NCI-H1105 (cell line): ENCODE measurements at regions not wholly inside any gene's neighbourhood (a gene's known extent, or its start where the extent isn't known, plus 50 kb on each side); places are given as distances from the start of the nearest gene placed in this dataset.

Experiments
- DNase-seq: peaks from one replicate; lab custom pipeline; 2025; lab: John Stamatoyannopoulos, UW

GRCh38 chr12:105812366-105812765 lies 326.4 kb downstream of the NUAK1 start:
- no peak for DNase-seq

GRCh38 chr12:105813201-105813600 lies 325.6 kb downstream of the NUAK1 start:
- no peak for DNase-seq

DNA sequence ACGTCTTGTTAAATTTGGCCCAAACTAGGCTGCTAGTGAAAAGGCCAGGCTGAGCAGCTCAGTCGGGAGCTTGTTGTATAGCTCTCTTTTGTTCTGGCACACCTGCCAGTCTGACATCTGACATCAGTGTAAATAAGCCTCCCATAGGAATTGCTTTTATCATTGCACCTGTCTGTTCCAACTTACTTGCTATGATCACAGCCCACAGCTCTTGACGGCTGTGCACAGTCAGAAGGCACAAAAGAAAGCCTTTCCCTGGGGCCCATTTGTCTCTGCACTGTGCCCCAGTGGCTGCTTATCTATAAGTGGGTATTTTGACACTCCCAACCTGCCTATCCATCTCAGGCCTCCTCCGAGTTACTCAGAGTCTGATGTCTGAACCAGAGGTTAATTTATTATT lies 324.5 kb downstream of the NUAK1 start:
- DNase-seq, result peak; percentile 98

DNA sequence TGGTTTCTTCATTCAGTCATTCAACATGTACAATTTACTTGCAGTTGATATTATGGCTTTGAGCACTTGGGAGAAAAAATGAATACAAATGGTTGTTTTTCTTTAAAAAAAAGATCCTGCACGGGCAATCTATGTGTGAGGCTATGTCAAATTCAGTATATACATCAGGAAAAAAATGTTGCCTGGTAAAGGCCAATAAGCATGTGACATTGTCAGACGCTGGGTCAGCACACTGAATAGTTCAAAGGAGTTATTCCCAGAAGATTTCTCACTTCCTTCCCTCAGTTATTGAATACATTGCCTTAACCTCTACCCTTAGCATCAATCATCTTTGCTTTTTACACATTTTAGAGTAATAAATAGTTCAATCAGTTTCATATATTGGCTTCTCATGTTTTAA lies 319.2 kb downstream of the NUAK1 start:
- no peak for DNase-seq

- DNase-seq, result no peak
These were observed 318.2 kb downstream of the NUAK1 start for GRCh38 chr12:105820429-105821125.

DNA sequence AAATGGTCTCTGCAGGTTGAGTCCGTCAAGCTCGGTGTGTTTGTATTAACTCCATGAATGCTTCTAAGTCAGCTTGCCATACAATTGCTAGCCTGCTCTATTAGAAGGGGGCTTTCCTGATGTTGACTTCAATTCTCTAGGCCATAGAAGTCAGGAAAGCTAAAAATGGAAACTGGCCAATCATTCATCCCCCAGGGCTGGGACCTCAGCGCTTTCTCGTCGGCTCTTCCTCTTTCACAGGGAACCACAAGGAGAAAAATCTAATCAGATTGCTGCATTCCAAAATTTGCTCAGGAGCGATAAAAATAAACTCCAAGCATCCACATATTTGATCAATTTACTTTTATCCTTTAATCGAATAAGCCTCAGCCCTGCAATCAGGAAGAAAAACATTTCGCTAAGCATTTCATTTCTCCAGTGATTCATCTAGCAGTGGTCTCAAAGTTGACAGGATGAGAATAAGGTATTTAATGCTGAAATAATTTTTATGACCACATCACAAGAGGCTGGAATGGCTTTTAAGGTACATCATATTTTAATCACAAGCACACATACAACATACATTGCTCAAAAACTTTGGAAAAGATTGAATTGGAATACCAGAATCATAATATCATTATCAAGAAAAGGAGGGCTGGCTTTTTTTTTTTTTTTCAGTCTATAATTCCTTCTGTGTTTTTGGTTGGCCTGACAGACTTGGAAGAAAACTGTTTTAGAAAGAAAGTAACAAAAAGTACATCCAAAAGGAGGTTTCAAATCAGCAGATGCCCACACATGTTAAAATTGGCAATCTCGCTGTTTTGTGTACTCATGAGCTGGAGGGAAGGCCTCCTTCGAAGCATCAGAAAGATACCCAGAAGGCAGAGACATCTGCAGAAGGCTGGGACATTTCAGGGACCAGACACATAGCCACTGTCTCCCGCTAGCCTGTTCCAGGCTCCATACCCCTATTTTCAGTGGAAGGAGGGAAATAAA lies 316.3 kb downstream of the NUAK1 start:
- DNase-seq, result no peak

- DNase-seq, result no peak
These were observed 314.9 kb downstream of the NUAK1 start for GRCh38 chr12:105823810-105824209.

- no peak for DNase-seq
These were observed 313.6 kb downstream of the NUAK1 start for GRCh38 chr12:105825141-105825540.

DNA sequence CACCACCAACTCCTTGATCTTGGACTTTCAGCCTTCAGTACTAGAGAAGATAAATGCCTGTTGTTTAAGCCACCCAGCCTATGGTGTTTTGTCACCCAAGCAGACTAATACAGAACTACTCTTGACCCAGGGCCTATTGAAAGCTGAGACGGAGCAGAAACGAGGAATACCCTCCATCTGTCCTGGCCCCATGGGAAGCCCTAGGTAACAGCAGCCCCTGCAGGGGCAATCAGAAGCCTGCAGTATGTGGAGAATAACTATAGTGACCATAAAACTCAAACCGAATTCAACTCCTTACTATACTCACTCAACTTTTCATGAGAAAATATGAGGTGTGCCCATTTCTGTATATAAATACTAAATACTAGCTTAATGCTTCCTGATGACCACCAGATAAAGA lies 307.4 kb downstream of the NUAK1 start:
- DNase-seq, result no peak

- DNase-seq, result no peak
These were observed 306.7 kb downstream of the NUAK1 start for GRCh38 chr12:105832021-105832420.

GRCh38 chr12:105832806-105833205 lies 305.9 kb downstream of the NUAK1 start:
- DNase-seq, result no peak

- DNase-seq, result no peak
These were observed 304.3 kb downstream of the NUAK1 start for GRCh38 chr12:105834496-105834895.

- DNase-seq, result no peak
These were observed 303.0 kb downstream of the NUAK1 start for GRCh38 chr12:105835580-105836241.

DNA sequence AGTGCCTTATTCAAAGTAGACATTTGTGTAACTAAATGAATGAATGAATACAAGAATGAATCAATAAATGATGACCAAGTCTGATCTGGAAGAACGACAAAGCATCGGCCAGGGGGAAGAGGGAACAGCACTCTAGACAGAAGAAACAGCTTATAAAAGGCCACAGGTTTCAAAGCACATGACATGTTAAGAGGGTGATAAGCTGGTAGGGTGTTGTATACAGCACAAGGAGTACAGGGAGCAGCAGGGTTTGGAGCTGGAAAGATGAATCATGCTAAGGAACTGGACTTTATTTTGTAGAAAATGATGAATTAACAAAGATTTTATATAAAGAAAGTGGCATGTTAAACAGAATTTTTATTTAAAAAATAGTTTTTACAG lies 302.5 kb downstream of the NUAK1 start:
- no peak for DNase-seq

DNA sequence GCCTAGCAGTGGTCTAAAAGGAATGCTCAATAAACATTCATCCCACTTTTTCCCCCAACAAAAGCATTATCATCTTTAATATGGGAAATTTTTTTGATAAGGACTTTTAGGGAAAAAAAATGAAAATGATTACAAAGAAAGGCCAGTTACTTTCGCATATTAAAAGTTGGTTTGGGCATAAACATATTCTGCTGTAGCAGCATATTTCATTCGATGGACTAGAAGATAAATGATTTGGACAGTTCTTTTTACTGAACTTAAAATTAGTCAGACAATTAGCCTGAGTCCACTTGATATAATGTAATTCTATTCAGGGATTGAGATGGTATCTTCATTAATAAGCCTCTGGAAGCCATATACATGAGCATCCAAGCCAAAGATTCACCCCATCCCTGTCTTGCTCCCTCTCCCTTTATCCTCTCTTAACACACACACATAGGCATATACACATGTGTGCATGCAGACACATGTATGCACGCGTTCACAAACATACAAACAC lies 299.1 kb downstream of the NUAK1 start:
- no peak for DNase-seq

DNA sequence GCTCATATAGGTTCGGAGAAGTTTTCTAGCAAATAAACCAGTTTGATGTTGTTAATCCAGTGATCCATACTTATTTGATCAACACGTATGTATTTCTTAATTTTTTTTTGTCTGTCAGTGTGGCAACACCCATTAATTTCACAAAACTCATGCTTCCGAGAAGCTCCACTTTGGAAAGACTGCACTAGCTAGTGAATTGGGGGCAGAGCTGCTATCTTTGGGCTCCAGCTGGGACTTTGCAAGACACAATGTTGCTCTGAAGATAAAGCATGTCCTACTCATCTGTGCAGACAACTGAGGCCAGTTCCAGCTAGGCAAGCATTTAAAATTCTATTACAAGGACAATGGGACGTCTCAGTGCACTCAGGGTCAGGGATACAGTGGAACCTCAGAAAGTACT lies 298.4 kb downstream of the NUAK1 start:
- no peak for DNase-seq

- DNase-seq, result no peak
These were observed 296.9 kb downstream of the NUAK1 start for GRCh38 chr12:105841840-105842239.

- no peak for DNase-seq
These were observed 295.2 kb downstream of the NUAK1 start for GRCh38 chr12:105843561-105843960.

DNA sequence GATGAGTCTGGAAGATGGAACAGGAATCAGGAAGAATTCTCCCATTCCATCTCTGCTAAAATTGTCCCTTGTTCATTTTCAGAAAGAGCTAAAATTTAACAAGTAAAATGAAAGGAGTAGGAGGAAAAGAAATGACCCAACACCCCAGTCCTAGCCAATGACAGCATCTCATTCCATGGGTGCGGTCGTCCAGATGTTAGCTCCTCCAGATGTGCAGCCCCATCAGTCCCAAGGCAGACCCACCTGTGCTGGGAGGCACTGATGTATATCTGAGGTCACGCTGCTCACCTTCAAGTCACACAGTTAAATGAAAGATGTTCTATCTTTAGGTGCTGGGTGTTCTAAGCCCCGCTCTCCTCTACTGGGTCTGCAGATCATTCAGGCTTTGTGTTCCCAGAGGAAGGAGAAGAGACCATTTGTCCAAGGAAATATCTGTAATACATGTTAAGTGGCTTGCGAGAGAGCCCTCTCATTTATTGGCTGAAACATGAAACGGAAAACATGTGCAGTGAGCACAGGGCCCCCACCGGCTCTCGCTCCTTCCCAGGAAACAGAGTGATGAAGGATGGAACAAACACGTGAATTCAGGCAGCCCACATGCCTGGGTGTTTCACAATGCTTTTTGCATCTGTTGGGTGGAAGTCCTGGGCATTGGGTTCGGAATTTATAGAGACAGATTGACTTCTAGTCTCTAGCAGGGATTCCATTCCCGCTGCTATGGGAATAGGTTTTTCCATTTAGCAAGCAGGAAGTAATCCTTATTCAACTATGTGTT lies 294.6 kb downstream of the NUAK1 start:
- DNase-seq, result no peak

DNA sequence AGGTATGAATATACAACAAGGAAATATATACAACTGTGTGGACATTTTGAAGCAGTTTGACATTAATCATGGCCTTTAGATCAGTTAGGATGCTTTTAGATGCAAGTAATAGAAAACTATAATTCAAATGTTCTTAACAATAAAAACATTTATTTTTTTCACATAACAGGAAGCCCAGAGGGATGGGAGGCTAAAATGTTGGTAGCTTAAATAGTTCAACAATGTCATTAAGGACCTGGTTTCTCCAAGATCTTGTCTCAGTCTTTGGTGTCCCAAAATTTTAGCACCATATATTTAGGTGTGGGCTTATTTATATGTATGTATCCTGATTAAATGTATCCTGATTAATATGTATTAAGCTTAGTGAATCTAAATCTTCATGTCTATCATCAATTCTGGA lies 292.4 kb downstream of the NUAK1 start:
- no peak for DNase-seq

- DNase-seq, result no peak
These were observed 291.7 kb downstream of the NUAK1 start for GRCh38 chr12:105847068-105847467.

GRCh38 chr12:105848286-105848685 lies 290.5 kb downstream of the NUAK1 start:
- no peak for DNase-seq
